GM23338 (cell line): ENCODE measurements at regions not wholly inside any gene's neighbourhood (a gene's known extent, or its start where the extent isn't known, plus 50 kb on each side); places are given as distances from the start of the nearest gene placed in this dataset.

Experiments
- ATAC-seq: fragments of 200-7000 bp; cut with Tn5 transposase; 3 replicates; pipeline ENCODE4 v1.9.1; 2020
- DNase-seq: peaks from one replicate; pipeline ENCODE4 v3.0.0-alpha.2; 2015; ENCODE audit warnings: low spot score
- H2AFZ ChIP-seq: fragments of 200-600 bp; sonication (generic); 2 replicates; pipeline ENCODE4 v1.8.0; 2016; ENCODE audit warnings: antibody characterized with exemption, mild to moderate bottlenecking, moderate library complexity
- H3F3A ChIP-seq: fragments of 200-600 bp; sonication (generic); replicated peaks from 2 replicates; pipeline ENCODE4 v1.8.0; 2017; ENCODE audit warnings: antibody characterized with exemption, mixed run types, low read depth
- H3K27ac ChIP-seq: fragments of 200-600 bp; sonication (generic); 2 replicates; pipeline ENCODE4 v1.6.1; 2016; ENCODE audit warnings: low read depth
- H3K27me3 ChIP-seq: fragments of 200-600 bp; sonication (generic); 2 replicates; pipeline ENCODE4 v1.8.0; 2016; ENCODE audit warnings: mild to moderate bottlenecking, mixed run types, moderate library complexity; ENCODE audit not compliant: insufficient read depth
- H3K36me3 ChIP-seq: fragments of 200-600 bp; sonication (generic); 2 replicates; pipeline ENCODE4 v1.8.0; 2016; ENCODE audit warnings: mild to moderate bottlenecking; ENCODE audit not compliant: insufficient read depth
- H3K4me1 ChIP-seq: fragments of 200-600 bp; sonication (generic); 2 replicates; pipeline ENCODE4 v1.8.0; 2016; ENCODE audit warnings: mild to moderate bottlenecking, moderate library complexity; ENCODE audit not compliant: insufficient read depth
- H3K4me2 ChIP-seq: fragments of 200-600 bp; sonication (generic); 2 replicates; pipeline ENCODE4 v1.7.1; 2017; ENCODE audit warnings: mixed run types
- H3K4me3 ChIP-seq: fragments of 200-600 bp; sonication (generic); 2 replicates; pipeline ENCODE4 v1.6.1; 2016; ENCODE audit warnings: mixed run types
- H3K79me2 ChIP-seq: fragments of 200-600 bp; sonication (generic); replicated peaks from 2 replicates; pipeline ENCODE4 v1.8.0; 2017; ENCODE audit warnings: mild to moderate bottlenecking; ENCODE audit not compliant: insufficient read depth
- H3K9me2 ChIP-seq: fragments of 200-600 bp; sonication (generic); 2 replicates; pipeline ENCODE4 v1.8.0; 2017; ENCODE audit not compliant: insufficient read depth
- H4K20me1 ChIP-seq: fragments of 200-600 bp; sonication (generic); replicated peaks from 2 replicates; pipeline ENCODE4 v1.8.0; 2017; ENCODE audit warnings: mild to moderate bottlenecking; ENCODE audit not compliant: insufficient read depth
- H3K27ac Mint-ChIP-seq: 2 replicates; pipeline ENCODE4 v1.8.0; 2020; ENCODE audit warnings: inconsistent platforms, mild to moderate bottlenecking, moderate library complexity, mixed read lengths
- H3K27me3 Mint-ChIP-seq: 3 replicates; pipeline ENCODE4 v1.8.0; 2022; ENCODE audit warnings: low read depth, mild to moderate bottlenecking, moderate library complexity, mixed read lengths, inconsistent platforms; ENCODE audit not compliant: insufficient read depth, poor library complexity
- H3K36me3 Mint-ChIP-seq: 3 replicates; pipeline ENCODE4 v1.8.0; 2021; ENCODE audit warnings: low read depth, mild to moderate bottlenecking, inconsistent platforms, moderate library complexity, mixed read lengths
- H3K4me1 Mint-ChIP-seq: 3 replicates; pipeline ENCODE4 v1.8.0; 2020; ENCODE audit warnings: mild to moderate bottlenecking, inconsistent platforms, mixed read lengths
- H3K4me3 Mint-ChIP-seq: 3 replicates; pipeline ENCODE4 v1.8.0; 2021; ENCODE audit warnings: moderate library complexity, mild to moderate bottlenecking, inconsistent platforms, mixed read lengths
- H3K9me3 Mint-ChIP-seq: 3 replicates; pipeline ENCODE4 v1.8.0; 2020; ENCODE audit warnings: moderate library complexity, mild to moderate bottlenecking, inconsistent platforms, mixed read lengths
- CTCF ChIP-seq, 2 experiments: fragments of 200-600 bp in 1 of 2; sonication (generic) in 1 of 2; conservative IDR thresholded peaks; 2 replicates each; pipeline versions ENCODE4 v1.5.1 to v1.6.1; 2016 to 2017; ENCODE audit warnings: antibody characterized with exemption in 2 of 2, low read depth in 2 of 2, mild to moderate bottlenecking in 2 of 2, moderate library complexity in 1 of 2
- ETS1 ChIP-seq: IDR thresholded peaks from 2 replicates; pipeline ENCODE4 v1.6.1; 2016; ENCODE audit warnings: antibody characterized with exemption
- EZH2 ChIP-seq: fragments of 200-600 bp; sonication (generic); IDR thresholded peaks from one replicate; pipeline ENCODE4 v1.8.0; 2017; ENCODE audit warnings: antibody characterized with exemption, mild to moderate bottlenecking, low read depth; ENCODE audit not compliant: unreplicated experiment
- EZH2phosphoT487 ChIP-seq: fragments of 200-600 bp; sonication (generic); IDR thresholded peaks from one replicate; pipeline ENCODE4 v1.8.1; 2018; ENCODE audit warnings: antibody characterized with exemption; ENCODE audit not compliant: unreplicated experiment
- JUNB ChIP-seq: IDR thresholded peaks from one replicate; pipeline ENCODE4 v1.6.1; 2016; ENCODE audit warnings: antibody characterized with exemption; ENCODE audit not compliant: unreplicated experiment
- POLR2AphosphoS5 ChIP-seq: IDR thresholded peaks from 2 replicates; pipeline ENCODE4 v1.6.1; 2016; ENCODE audit warnings: antibody characterized with exemption, low read depth
- ZNF462 ChIP-seq: fragments of 250-450 bp; sonication (Bioruptor Pico); IDR thresholded peaks from 2 replicates; pipeline ENCODE4 v1.5.0; 2020; ENCODE audit warnings: mild to moderate bottlenecking, moderate library complexity

GRCh38 chr2:128396946-128397345, 78.3 kb upstream of the HS6ST1 start (continued):
- no peak for TF ChIP-seq ZNF462 (CRISPR knock-in tag)
- TF ChIP-seq ETS1 = no peak

- DNase-seq = no peak
- Histone ChIP-seq H3K27ac (no peak overlapping the region), H3K27me3 (no peaks in the 10 kb centered on the region), H3F3A (0 out of 2 replicates have a peak, but pooled peaks cover 6% of the 10 kb centered on the region), H3K79me2 (no peaks in the 10 kb centered on the region), H2AFZ (no peak overlapping the region), H3K9me2 (no peaks in the 10 kb centered on the region), H4K20me1 (no peaks in the 10 kb centered on the region), H3K4me3 (no peak overlapping the region), H3K36me3 (no peaks in the 10 kb centered on the region), H3K4me1 (peaks cover 18% of the 10 kb centered on the region), H3K4me2 (no peak overlapping the region)
- Mint-ChIP-seq H3K9me3 (peaks cover 3% of the 10 kb centered on the region; the same call in 1 of the 3 replicates), H3K4me3 (no peak overlapping the region), H3K27me3 (peaks cover 8% of the 10 kb centered on the region), H3K4me1 (peaks cover 19% of the 10 kb centered on the region), H3K27ac (no peak overlapping the region), H3K36me3 (peaks cover 4% of the 10 kb centered on the region; the same call in 1 of the 3 replicates)
- no peak for ATAC-seq
- TF ChIP-seq ETS1 (no peak), POLR2AphosphoS5 (no peak), CTCF (conservative IDR thresholded peaks at IDR 0.05; ENCODE audit: low read depth in 2 of 2) (no peak), JUNB (no peak), EZH2phosphoT487 (no peak), EZH2 (no peak)
Measured at GRCh38 chr2:128399256-128399655, 80.6 kb upstream of the HS6ST1 start.
